Smooth muscle cell (in vitro differentiated cells): ENCODE measurements at regions not wholly inside any gene's neighbourhood (a gene's known extent, or its start where the extent isn't known, plus 50 kb on each side); places are given as distances from the start of the nearest gene placed in this dataset.
"Not testable (repeated sequence)": the region's sequence is repeated elsewhere in the genome, so short reads cannot be mapped to it uniquely, and the experiment has no call there.

Experiments
- DNase-seq: peaks from one replicate; lab custom pipeline; 2025; ENCODE audit not compliant: unreplicated experiment; lab: John Stamatoyannopoulos, UW
- H2AFZ ChIP-seq: fragments of 200-600 bp; sonication (generic); 2 replicates; pipeline ENCODE4 v1.6.0; 2016; ENCODE audit warnings: antibody characterized with exemption, low read depth, mild to moderate bottlenecking
- H3F3A ChIP-seq: fragments of 200-600 bp; sonication (generic); 2 replicates; pipeline ENCODE4 v1.6.0; 2017; ENCODE audit warnings: antibody characterized with exemption, low read depth
- H3K27ac ChIP-seq: fragments of 200-600 bp; sonication (generic); 2 replicates; pipeline ENCODE4 v1.5.1; 2016; ENCODE audit warnings: low read depth, mild to moderate bottlenecking
- H3K27me3 ChIP-seq: fragments of 200-600 bp; sonication (generic); 2 replicates; pipeline ENCODE4 v1.6.1; 2016; ENCODE audit warnings: low read depth, mild to moderate bottlenecking
- H3K36me3 ChIP-seq: fragments of 200-600 bp; sonication (generic); 2 replicates; pipeline ENCODE4 v1.5.1; 2016; ENCODE audit warnings: low read depth
- H3K4me1 ChIP-seq: fragments of 200-600 bp; sonication (generic); 2 replicates; pipeline ENCODE4 v1.5.1; 2016; ENCODE audit warnings: low read depth
- H3K4me2 ChIP-seq: fragments of 200-600 bp; sonication (generic); 2 replicates; pipeline ENCODE4 v1.6.0; 2016; ENCODE audit warnings: mild to moderate bottlenecking
- H3K4me3 ChIP-seq: fragments of 200-600 bp; sonication (generic); 2 replicates; pipeline ENCODE4 v1.5.1; 2016; ENCODE audit warnings: mild to moderate bottlenecking
- H3K79me2 ChIP-seq: fragments of 200-600 bp; sonication (generic); 2 replicates; pipeline ENCODE4 v1.6.0; 2016; ENCODE audit warnings: low read depth, mild to moderate bottlenecking
- H3K9ac ChIP-seq: fragments of 200-600 bp; sonication (generic); 2 replicates; pipeline ENCODE4 v1.6.0; 2016; ENCODE audit warnings: low read depth
- H3K9me3 ChIP-seq: fragments of 200-600 bp; sonication (generic); replicated peaks from 2 replicates; pipeline ENCODE4 v1.5.1; 2016; ENCODE audit warnings: low read depth
- H4K20me1 ChIP-seq: fragments of 200-600 bp; sonication (generic); 2 replicates; pipeline ENCODE4 v1.6.0; 2016; ENCODE audit warnings: low read depth
- CTCF ChIP-seq: fragments of 200-600 bp; sonication (generic); IDR thresholded peaks from 2 replicates; pipeline ENCODE4 v1.5.1; 2017; ENCODE audit warnings: borderline replicate concordance, mild to moderate bottlenecking, antibody characterized with exemption; ENCODE audit not compliant: insufficient read depth, poor library complexity, severe bottlenecking
- WGBS: methylation state at CpG from one replicate; pipeline ENCODE4 v1.1.7; 2016; ENCODE audit warnings: low lambda C conversion rate; 5-methylcytosine and 5-hydroxymethylcytosine counted together

DNA sequence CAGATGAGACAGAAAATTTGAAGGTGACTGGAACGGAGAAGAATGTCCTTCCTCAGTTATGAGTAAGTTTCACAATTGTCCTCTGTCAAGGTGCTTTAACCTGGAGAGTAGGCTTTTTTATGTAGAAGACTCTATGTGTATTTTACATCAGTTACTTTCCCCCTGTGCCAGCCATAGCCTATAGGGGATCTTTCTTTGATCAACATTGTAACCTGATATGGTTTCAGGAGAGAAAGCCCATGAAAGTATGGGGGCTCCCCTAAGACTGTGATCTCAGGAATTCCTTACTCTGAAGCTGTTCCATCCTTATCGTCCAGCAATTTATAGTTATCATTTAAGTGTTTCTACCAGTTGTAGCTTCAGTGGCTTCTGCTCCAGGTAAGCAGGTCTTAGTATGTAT, 1076.3 kb upstream of the EPHA6 start:
- 85% methylated on average over 2 of the region's 2 CpGs for WGBS
- TF ChIP-seq CTCF: no peak
- H4K20me1 ChIP-seq: no peaks in the 10 kb centered on the region

DNA sequence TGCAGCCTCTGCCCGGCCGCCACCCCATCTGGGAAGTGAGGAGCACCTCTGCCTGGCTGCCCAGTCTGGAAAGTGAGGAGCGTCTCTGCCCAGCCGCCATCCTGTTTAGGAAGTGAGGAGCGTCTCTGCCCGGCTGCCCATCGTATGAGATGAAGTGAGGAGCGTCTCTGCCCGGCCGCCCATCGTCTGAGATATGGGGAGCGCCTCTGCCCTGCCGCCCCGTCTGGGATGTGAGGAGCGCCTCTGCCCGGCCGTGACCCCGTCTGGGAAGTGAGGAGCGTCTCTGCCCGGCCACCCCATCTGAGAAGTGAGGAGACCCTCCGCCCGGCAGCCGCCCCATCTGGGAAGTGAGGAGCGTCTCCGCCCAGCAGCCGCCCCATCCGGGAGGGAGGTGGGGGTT, 1069.5 kb upstream of the EPHA6 start:
- not testable (repeated sequence) for H2AFZ ChIP-seq, H3K27ac ChIP-seq, H3K36me3 ChIP-seq, H3K9me3 ChIP-seq, H3K79me2 ChIP-seq, H3K4me1 ChIP-seq, H3K4me2 ChIP-seq, H3K4me3 ChIP-seq, H3K27me3 ChIP-seq, H4K20me1 ChIP-seq, DNase-seq, H3F3A ChIP-seq, H3K9ac ChIP-seq
- WGBS: 96% methylated on average over 16 of the region's 27 CpGs

More for the DNA sequence above, 1076.3 kb upstream of the EPHA6 start:
- H3K79me2 ChIP-seq: no peaks in the 10 kb centered on the region
- H3F3A ChIP-seq: no peaks in the 10 kb centered on the region
- H3K27ac ChIP-seq: no peak overlapping the region
- H3K4me2 ChIP-seq: no peak overlapping the region
- no peaks in the 10 kb centered on the region for H3K27me3 ChIP-seq
- no peak for DNase-seq
- H2AFZ ChIP-seq: no peak overlapping the region
- no peaks in the 10 kb centered on the region for H3K4me1 ChIP-seq
- H3K36me3 ChIP-seq: no peaks in the 10 kb centered on the region
- no peak overlapping the region for H3K4me3 ChIP-seq
- no peak overlapping the region for H3K9ac ChIP-seq
- no peaks in the 10 kb centered on the region for H3K9me3 ChIP-seq

- H4K20me1 ChIP-seq: no peaks in the 10 kb centered on the region
- no peak overlapping the region for H2AFZ ChIP-seq
- no peak overlapping the region for H3K4me3 ChIP-seq
- H3K9me3 ChIP-seq: no peaks in the 10 kb centered on the region
- no peaks in the 10 kb centered on the region for H3K4me1 ChIP-seq
- no peak overlapping the region for H3K9ac ChIP-seq
- WGBS: 75% methylated on average over 3 of the region's 3 CpGs
- no peaks in the 10 kb centered on the region for H3K27me3 ChIP-seq
- no peak for DNase-seq
- no peaks in the 10 kb centered on the region for H3F3A ChIP-seq
- no peaks in the 10 kb centered on the region for H3K79me2 ChIP-seq
- no peak for TF ChIP-seq CTCF
- H3K4me2 ChIP-seq: no peak overlapping the region
- H3K36me3 ChIP-seq: no peaks in the 10 kb centered on the region
- H3K27ac ChIP-seq: no peak overlapping the region
These were observed 1064.3 kb upstream of the EPHA6 start for GRCh38 chr3:95750097-95750496.

DNA sequence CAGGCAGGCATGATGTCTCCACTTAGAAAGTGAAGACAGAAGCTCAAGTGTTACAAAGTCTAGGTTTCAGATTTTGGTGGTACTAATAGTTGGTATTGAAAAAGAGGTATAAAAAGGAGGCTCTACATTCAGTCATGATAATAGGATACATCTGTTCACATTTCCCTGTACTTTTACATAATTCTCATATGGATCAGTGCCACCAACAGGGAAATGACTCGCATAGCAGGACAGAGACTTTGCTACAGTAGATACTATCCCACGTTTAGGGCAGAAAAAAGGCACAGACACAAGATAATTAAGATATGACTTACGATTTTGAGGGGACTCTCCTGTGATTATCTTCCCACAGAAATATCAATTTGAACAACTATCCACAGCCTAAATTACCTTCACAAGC, 1062.9 kb upstream of the EPHA6 start:
- Histone ChIP-seq H3K9me3 (no peaks in the 10 kb centered on the region), H3K79me2 (no peaks in the 10 kb centered on the region), H3K27me3 (no peaks in the 10 kb centered on the region), H3K4me2 (no peak overlapping the region), H3K4me1 (no peaks in the 10 kb centered on the region), H4K20me1 (no peaks in the 10 kb centered on the region), H3K9ac (no peak overlapping the region), H2AFZ (no peak overlapping the region), H3K4me3 (no peak overlapping the region), H3K27ac (no peak overlapping the region), H3F3A (no peaks in the 10 kb centered on the region), H3K36me3 (no peaks in the 10 kb centered on the region)
- WGBS: 54% methylated on average over 3 of the region's 3 CpGs
- DNase-seq: no peak
- no peak for TF ChIP-seq CTCF
